Activated T-cell treated with anti-CD3 and anti-CD28 coated beads, Interleukin-2, amount 50 U/mL, for 72 hours (primary cell): ENCODE measurements at regions not wholly inside any gene's neighbourhood (a gene's known extent, or its start where the extent isn't known, plus 50 kb on each side); places are given as distances from the start of the nearest gene placed in this dataset.

Experiments
- ATAC-seq, 2 donors: fragments of 150-1000 bp; cut with Tn5 transposase; replicated peaks in 1 of 2; 2 replicates each; pipeline ENCODE4 v1.10.0; 2021; ENCODE audit warnings: moderate library complexity in 2 of 2, mild to moderate bottlenecking in 1 of 2
- DNase-seq, 2 donors: peaks; one replicate each; pipeline ENCODE4 v3.0.0; 2021 to 2022; ENCODE audit warnings: mixed read lengths in 1 of 2
- H3K27ac Mint-ChIP-seq: one replicate; pipeline ENCODE4 v1.8.0; 2022; ENCODE audit warnings: mild to moderate bottlenecking, moderate library complexity, mixed read lengths
- H3K27me3 Mint-ChIP-seq: one replicate; pipeline ENCODE4 v1.8.0; 2022; ENCODE audit warnings: low read depth, mixed read lengths
- H3K36me3 Mint-ChIP-seq, 2 donors: one replicate each; pipeline ENCODE4 v1.8.0; 2022; ENCODE audit warnings: mixed read lengths in 2 of 2, mild to moderate bottlenecking in 1 of 2; ENCODE audit not compliant: insufficient read depth in 2 of 2
- H3K4me1 Mint-ChIP-seq: one replicate; pipeline ENCODE4 v1.8.0; 2022; ENCODE audit warnings: low read depth, mixed read lengths
- H3K4me3 Mint-ChIP-seq, 2 donors: one replicate each; pipeline ENCODE4 v1.8.0; 2022; ENCODE audit warnings: mild to moderate bottlenecking in 2 of 2, mixed read lengths in 2 of 2, moderate library complexity in 2 of 2
- H3K9me3 Mint-ChIP-seq, 2 donors: one replicate each; pipeline ENCODE4 v1.8.0; 2022; ENCODE audit warnings: mixed read lengths in 2 of 2

DNA sequence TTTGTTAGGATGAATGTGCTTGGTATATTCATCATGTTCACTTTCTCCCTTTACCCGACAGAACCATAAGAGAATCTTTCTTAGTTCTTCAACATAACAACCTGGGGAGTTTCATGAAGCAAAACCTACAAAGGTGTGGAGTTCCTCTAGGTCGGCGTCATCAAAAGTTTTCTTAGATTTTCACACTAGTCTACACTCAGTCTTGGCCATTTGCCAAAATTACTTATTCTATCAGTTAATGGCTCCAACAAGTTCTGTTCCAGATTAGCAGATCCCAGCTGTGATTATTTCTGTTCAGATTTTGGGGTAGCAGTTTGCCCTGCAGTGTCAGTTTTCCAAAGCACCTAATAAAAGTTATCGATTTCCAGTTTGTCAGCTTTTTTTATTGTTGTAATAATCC lies 935.8 kb upstream of the RAG2 start:
- H3K4me1 Mint-ChIP-seq = no peaks in the 10 kb centered on the region
- no peak overlapping the region for H3K27ac Mint-ChIP-seq
- H3K9me3 Mint-ChIP-seq = peaks cover 5 to 13% of the 10 kb centered on the region in 2 donors
- ATAC-seq (no peak), DNase-seq (no peak)
- peaks cover 0 to 3% of the 10 kb centered on the region in 2 donors for H3K36me3 Mint-ChIP-seq
- H3K27me3 Mint-ChIP-seq = no peaks in the 10 kb centered on the region
- no peak overlapping the region for H3K4me3 Mint-ChIP-seq

DNA sequence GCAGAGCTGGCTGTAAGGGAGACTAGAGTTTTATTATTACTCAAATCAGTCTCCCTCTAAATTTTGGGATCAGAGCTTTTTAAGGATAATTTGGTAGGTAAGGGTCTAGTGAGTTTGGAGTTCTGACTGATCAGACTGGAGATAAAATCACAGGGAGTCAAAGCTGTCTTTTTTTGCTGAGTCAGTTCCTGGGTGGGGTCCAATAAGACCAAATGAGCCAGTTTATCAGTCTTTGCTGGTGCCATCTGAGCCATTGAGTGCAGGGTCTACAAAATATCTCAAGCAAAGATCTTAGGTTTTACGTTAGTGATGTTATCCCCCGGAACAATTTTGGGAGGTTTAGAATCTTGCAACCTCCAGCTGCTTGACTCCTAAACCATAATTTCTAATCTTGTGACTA lies 935.1 kb upstream of the RAG2 start:
- Mint-ChIP-seq H3K4me3 (no peak overlapping the region), H3K27me3 (no peaks in the 10 kb centered on the region), H3K9me3 (peaks cover 3 to 19% of the 10 kb centered on the region in 2 donors), H3K36me3 (peaks cover 0 to 3% of the 10 kb centered on the region in 2 donors), H3K4me1 (no peaks in the 10 kb centered on the region), H3K27ac (no peak overlapping the region)
- DNase-seq (no peak), ATAC-seq (no peak)

DNA sequence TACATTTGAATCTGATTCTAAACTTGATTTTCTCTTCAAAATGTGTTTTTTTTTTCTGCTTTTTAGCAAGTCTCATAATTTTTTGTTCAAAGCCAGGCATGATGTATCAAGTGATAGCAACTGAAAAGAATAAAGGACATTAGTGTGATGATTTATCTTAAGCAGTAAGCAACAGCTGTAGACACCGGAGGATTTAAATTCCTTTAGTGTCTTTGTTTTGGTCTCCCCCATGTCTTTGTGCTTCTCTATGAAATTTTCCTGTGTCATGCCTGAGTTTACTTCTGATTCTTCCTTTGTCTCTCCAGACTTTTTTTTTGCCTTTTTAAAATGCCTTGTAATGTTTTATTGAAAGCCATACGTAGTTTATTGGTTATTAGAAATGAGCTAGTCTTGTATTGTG lies 934.2 kb upstream of the RAG2 start:
- Mint-ChIP-seq H3K4me3 (no peak overlapping the region), H3K27ac (no peak overlapping the region), H3K4me1 (no peaks in the 10 kb centered on the region), H3K36me3 (peaks cover 0 to 3% of the 10 kb centered on the region in 2 donors), H3K27me3 (no peaks in the 10 kb centered on the region), H3K9me3 (peaks cover 3 to 21% of the 10 kb centered on the region in 2 donors)
- DNase-seq (no peak), ATAC-seq (no peak)

DNA sequence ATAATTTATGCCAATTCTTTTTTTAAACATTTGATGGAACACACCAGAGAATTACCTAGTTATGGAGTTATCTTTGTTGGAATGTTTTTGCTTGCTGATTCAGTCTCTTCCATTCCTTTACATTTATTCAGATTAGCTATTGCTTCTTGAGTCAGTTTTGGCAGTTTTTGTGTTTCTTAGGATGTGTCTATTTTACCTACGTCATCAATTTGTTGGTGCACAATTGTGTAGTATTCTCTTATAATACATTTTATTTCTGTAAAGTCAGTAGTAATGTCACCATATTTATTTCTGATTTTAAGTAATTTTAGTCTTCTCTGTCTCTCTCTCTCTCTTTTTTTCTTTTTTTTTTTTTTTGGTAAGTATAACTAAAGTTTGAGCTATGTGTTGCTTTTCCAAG lies 929.5 kb upstream of the RAG2 start:
- peaks cover 0 to 3% of the 10 kb centered on the region in 2 donors for H3K36me3 Mint-ChIP-seq
- H3K4me1 Mint-ChIP-seq = no peaks in the 10 kb centered on the region
- H3K27me3 Mint-ChIP-seq = no peaks in the 10 kb centered on the region
- no peak for DNase-seq
- no peak overlapping the region for H3K4me3 Mint-ChIP-seq
- ATAC-seq = no peak
- no peak overlapping the region for H3K27ac Mint-ChIP-seq
- peaks cover 3 to 23% of the 10 kb centered on the region in 2 donors for H3K9me3 Mint-ChIP-seq

DNA sequence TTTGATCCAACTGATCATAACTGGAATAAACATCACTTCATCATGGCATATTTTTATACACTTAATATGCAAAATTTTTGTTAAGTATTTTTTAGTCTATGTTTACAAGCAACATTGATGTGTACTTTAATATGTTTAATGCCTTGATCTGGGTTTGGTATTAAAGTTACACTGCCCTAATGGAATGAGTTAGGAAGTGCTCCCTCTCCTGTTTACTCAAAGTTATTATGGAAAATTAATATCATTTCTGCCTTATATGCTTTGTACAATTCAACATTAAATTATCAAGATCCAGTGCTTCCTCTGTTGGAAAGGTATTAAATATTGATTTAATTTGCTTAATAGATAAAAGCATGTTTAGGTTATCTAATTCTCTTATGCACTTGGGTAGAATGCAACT lies 927.3 kb upstream of the RAG2 start:
- Mint-ChIP-seq H3K36me3 (peaks cover 0 to 3% of the 10 kb centered on the region in 2 donors), H3K4me3 (no peak overlapping the region), H3K4me1 (no peaks in the 10 kb centered on the region), H3K27ac (no peak overlapping the region), H3K9me3 (peaks cover 3 to 22% of the 10 kb centered on the region in 2 donors), H3K27me3 (no peaks in the 10 kb centered on the region)
- ATAC-seq (no peak), DNase-seq (no peak)

DNA sequence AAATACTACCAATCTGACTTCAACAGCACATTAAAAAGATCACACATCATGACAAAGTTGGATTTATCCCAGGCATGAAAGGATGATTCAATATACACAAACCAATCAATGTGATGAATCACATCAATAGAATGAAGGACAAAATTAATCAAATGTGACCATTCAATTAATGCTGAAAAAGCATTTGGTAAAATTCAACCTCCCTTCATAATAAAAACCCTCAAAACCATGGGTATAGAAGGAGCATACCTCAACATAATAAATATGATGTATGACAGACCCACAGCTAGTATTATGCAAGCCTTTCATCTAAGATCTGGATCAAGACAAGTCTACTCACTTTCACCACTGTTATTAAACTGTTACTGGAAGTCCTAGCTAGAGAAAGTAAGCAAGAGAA lies 921.7 kb upstream of the RAG2 start:
- DNase-seq (no peak), ATAC-seq (no peak)
- Mint-ChIP-seq H3K4me1 (no peaks in the 10 kb centered on the region), H3K9me3 (peaks cover 2 to 10% of the 10 kb centered on the region in 2 donors), H3K27ac (no peak overlapping the region), H3K4me3 (no peak overlapping the region), H3K36me3 (no peaks in the 10 kb centered on the region), H3K27me3 (no peaks in the 10 kb centered on the region)

DNA sequence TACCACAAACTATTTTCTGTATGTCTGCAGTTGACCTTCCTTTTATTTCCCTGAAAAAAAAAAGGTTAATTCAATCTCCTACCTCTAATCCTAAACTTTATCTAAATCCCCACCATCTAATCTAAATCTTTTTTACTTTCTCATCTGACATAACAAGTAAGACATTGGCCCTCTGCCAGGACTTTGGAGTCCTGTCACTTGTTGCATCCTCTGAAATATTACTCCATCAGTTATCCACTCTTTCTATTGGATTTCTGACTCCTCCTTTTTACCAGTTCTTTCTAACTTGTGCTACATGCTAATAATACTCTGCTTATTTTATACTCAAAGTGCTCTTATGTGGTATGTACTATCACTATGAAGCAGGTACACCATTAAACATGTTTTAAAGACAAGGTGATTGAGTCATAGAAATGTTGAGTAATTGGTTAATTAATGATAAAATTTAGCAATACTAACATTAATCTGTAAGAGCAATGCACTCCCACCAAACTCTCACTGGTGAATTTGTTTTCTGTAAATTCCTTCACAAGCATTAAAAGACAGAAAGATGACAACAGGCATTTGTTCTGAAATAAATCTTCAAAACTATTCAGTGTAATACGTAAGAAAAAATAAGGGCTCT lies 914.2 kb upstream of the RAG2 start:
- H3K4me1 Mint-ChIP-seq = no peaks in the 10 kb centered on the region
- ATAC-seq (no peak), DNase-seq (no peak)
- H3K27me3 Mint-ChIP-seq = no peaks in the 10 kb centered on the region
- no peak overlapping the region for H3K27ac Mint-ChIP-seq
- H3K36me3 Mint-ChIP-seq = no peaks in the 10 kb centered on the region
- no peak overlapping the region for H3K4me3 Mint-ChIP-seq
- peaks cover 8 to 12% of the 10 kb centered on the region in 2 donors for H3K9me3 Mint-ChIP-seq

DNA sequence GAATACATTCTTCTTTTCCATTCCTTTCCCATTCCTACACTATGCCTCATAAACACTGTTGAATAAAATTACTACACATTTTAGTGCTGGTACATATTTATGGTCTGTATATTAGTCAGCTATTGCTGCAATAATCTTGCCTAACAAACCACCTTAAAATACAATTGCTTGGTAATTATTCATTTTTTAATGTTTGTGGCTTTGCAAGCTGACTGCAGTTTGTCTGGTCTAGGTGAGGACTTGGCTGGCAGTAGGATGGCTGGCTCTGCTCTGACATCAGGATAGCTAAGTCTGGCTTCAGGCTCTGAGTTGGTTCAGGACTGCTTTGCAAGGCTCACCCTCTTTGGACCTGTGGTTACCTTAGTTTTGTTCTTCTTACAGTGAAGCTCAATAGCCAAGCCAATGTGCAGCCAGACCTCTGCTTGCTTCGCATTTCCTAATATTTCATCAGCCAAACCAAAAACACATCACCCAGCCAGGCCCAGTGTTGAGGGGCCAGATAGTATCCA lies 913.4 kb upstream of the RAG2 start:
- Mint-ChIP-seq H3K36me3 (no peaks in the 10 kb centered on the region), H3K9me3 (peaks cover 9 to 14% of the 10 kb centered on the region in 2 donors), H3K27me3 (no peaks in the 10 kb centered on the region), H3K27ac (no peak overlapping the region), H3K4me1 (no peaks in the 10 kb centered on the region), H3K4me3 (no peak overlapping the region)
- DNase-seq (no peak), ATAC-seq (no peak)

DNA sequence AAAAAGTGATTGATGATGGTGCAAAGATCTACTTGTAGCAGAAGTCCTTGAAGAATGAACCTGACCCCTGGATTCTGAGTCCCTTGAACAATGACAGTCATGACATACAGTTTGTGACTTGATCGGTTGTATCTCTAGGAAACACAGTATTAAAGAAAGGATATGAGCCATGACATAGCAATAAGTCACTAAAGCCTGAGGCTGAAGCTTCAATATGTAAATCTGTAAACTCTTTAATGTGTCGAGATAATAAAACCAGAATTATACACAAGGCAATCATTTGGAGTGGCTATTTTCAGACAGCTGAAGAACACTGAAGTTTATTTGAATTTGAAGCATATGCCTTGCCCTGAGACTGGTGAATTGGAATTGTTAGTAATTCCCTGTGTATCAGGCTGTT lies 911.5 kb upstream of the RAG2 start:
- DNase-seq (no peak), ATAC-seq (no peak)
- H3K36me3 Mint-ChIP-seq = no peaks in the 10 kb centered on the region
- peaks cover 10 to 11% of the 10 kb centered on the region in 2 donors for H3K9me3 Mint-ChIP-seq
- no peaks in the 10 kb centered on the region for H3K4me1 Mint-ChIP-seq
- no peak overlapping the region for H3K4me3 Mint-ChIP-seq
- H3K27me3 Mint-ChIP-seq = no peaks in the 10 kb centered on the region
- no peak overlapping the region for H3K27ac Mint-ChIP-seq

DNA sequence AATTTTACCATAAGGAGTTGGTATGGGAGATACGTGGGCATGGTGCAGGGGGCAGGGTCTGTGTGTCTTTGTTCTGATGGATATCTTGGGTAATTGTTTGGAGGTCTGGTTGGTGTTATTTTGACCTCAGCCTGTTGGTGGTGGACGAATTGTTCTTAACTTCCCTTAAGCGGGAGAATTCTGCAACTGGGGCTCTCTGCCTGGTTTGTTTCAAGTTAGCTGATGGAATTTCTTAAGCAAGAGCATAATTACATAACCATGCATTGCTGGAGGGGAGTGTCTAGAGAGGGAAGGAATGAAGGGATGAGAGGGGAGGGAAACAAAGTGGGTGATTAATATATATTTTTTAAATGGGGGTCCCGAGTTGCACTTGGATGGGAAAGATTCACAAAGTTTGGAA lies 908.5 kb upstream of the RAG2 start:
- peaks cover 6 to 11% of the 10 kb centered on the region in 2 donors for H3K9me3 Mint-ChIP-seq
- H3K4me3 Mint-ChIP-seq = no peak overlapping the region
- ATAC-seq = no peak
- no peaks in the 10 kb centered on the region for H3K36me3 Mint-ChIP-seq
- no peak overlapping the region for H3K27ac Mint-ChIP-seq
- peaks cover 16% of the 10 kb centered on the region for H3K4me1 Mint-ChIP-seq
- no peaks in the 10 kb centered on the region for H3K27me3 Mint-ChIP-seq
- DNase-seq = no peak

DNA sequence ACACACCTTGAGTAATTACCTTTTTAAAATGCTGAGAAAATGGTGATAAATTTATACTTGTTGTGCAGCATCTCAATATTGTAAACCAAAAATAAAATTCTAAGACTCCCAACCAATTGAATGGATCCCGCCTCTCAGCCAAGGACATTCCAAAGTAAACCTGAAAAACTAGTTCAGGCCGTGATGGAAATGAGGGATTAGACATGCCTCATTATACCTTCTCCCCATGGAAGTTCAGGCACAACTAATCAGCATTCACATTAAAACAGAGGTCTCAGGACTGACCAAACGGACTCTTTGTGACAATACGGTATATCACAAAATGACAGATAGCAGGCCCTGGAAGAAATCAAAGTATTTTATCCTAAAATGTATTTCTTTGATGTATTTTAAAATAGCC lies 907.4 kb upstream of the RAG2 start:
- no peak for ATAC-seq
- Mint-ChIP-seq H3K27ac (no peak overlapping the region), H3K36me3 (no peaks in the 10 kb centered on the region), H3K4me3 (no peak overlapping the region), H3K27me3 (no peaks in the 10 kb centered on the region), H3K9me3 (peaks cover 6 to 7% of the 10 kb centered on the region in 2 donors), H3K4me1 (peaks cover 16% of the 10 kb centered on the region)
- no peak for DNase-seq

DNA sequence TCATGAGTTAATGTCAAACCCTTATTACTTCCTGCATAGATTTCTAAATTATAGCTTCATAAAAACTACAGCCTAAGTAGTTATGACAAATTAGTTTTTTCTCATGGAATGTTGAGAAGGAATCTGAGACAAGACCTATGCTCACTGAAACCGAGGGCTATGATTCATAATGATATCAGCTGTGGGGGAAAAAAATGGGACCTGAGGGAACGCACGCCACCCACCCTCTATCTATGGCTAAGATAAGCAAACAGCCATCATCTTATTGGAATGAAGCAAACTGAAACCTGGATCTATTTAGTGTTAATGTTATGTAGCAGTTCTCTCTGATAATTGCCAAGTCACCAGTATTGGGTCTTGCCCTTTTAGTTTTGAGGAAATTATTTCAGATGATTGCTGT lies 906.9 kb upstream of the RAG2 start:
- Mint-ChIP-seq H3K9me3 (peaks cover 6 to 7% of the 10 kb centered on the region in 2 donors), H3K27ac (no peak overlapping the region), H3K27me3 (no peaks in the 10 kb centered on the region), H3K4me3 (no peak overlapping the region), H3K36me3 (no peaks in the 10 kb centered on the region), H3K4me1 (peaks cover 16% of the 10 kb centered on the region)
- ATAC-seq (no peak), DNase-seq (no peak)

DNA sequence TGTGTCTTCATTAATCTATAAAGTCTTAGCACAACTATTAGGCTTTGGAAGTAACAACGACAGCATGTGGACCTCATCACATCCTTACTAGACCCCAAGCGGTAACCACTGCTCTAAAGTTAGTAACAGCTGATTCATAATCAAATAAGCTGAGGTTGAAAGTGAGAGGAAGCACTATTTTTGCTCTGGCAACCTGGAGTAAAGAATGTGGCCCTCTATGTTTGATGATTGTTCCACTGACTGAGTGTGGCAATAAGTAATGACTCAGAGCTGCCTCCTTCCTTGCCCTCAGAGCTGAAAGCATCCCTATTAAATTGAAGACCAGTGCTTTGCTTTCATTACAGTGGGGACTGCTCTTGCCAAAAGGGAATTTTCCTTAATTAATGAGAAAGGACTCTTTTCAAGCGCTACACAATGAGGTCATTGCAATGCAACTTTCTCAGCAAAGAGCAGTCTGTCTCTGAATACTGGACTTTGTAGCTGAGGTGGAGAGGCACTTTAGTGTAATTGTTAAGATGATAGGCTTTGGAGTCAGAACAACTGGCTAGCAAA lies 906.1 kb upstream of the RAG2 start:
- Mint-ChIP-seq H3K27me3 (no peaks in the 10 kb centered on the region), H3K27ac (no peak overlapping the region), H3K36me3 (no peaks in the 10 kb centered on the region), H3K4me3 (no peak overlapping the region), H3K9me3 (peaks cover 6 to 7% of the 10 kb centered on the region in 2 donors), H3K4me1 (peaks cover 16% of the 10 kb centered on the region)
- no peak for DNase-seq
- peak; percentile 15 to 71 for ATAC-seq
